Gastroesophageal sphincter (tissue), 4 donors: ENCODE measurements at regions not wholly inside any gene's neighbourhood (a gene's known extent, or its start where the extent isn't known, plus 50 kb on each side); places are given as distances from the start of the nearest gene placed in this dataset.

ENCODE experiments used
- ATAC-seq: fragments of 150-250 bp; one replicate; pipeline ENCODE4 v1.9.1; 2016; ENCODE audit warnings: mild to moderate bottlenecking, moderate library complexity
- H3K27ac ChIP-seq, 4 donors: fragments of 200-600 bp; sonication (generic) in 3 of 4; 1 replicate in 3 of 4; 2 replicates in 1 of 4; pipeline ENCODE4 v1.5.1; 2016 to 2019
- H3K27me3 ChIP-seq: fragments of 200-600 bp; sonication (generic); one replicate; pipeline ENCODE4 v1.5.1; 2019
- H3K36me3 ChIP-seq, 2 donors: fragments of 200-600 bp; sonication (generic); one replicate each; pipeline ENCODE4 v1.5.1; 2019; ENCODE audit warnings: control low read depth in 1 of 2
- H3K4me1 ChIP-seq, 3 donors: fragments of 200-600 bp; sonication (generic); 1 replicate in 2 of 3; 2 replicates in 1 of 3; pipeline ENCODE4 v1.5.1; 2016 to 2019; ENCODE audit warnings: control low read depth in 2 of 3
- H3K4me3 ChIP-seq, 2 donors: fragments of 200-600 bp; sonication (generic); one replicate each; pipeline ENCODE4 v1.5.1; 2019; ENCODE audit warnings: mild to moderate bottlenecking in 1 of 2, moderate library complexity in 1 of 2
- H3K9me3 ChIP-seq, 3 donors: fragments of 200-600 bp; sonication (generic); one replicate each; pipeline ENCODE4 v1.5.1; 2017 to 2019; ENCODE audit warnings: control low read depth in 2 of 3
- EP300 ChIP-seq: sonication (generic); formaldehyde crosslinking; IDR thresholded peaks from one replicate; pipeline ENCODE4 v1.6.1; 2017; ENCODE audit warnings: antibody characterized with exemption, mild to moderate bottlenecking
- POLR2A ChIP-seq, 2 donors: fragments of 450-650 bp; IDR thresholded peaks; one replicate each; pipeline ENCODE4 v1.6.1; 2017; ENCODE audit warnings: antibody characterized with exemption in 2 of 2, mild to moderate bottlenecking in 2 of 2, moderate library complexity in 1 of 2
- POLR2AphosphoS5 ChIP-seq: sonication (generic); formaldehyde crosslinking; IDR thresholded peaks from one replicate; pipeline ENCODE4 v1.6.1; 2017; ENCODE audit warnings: antibody characterized with exemption
- WGBS, 2 donors: methylation state at CpG; one replicate each; pipeline ENCODE4 v1.1.5; 2018; ENCODE audit warnings: low coverage in 1 of 2; 5-methylcytosine and 5-hydroxymethylcytosine counted together
- TF ChIP-seq, protein P1 (sequence below), 4 experiments: fragments of 200-600 bp in 2 of 4; fragments of 450-650 bp in 2 of 4; sonication (generic) in 1 of 4; IDR thresholded peaks; one replicate each; pipeline ENCODE4 v1.5.1; 2017 to 2019; ENCODE audit warnings: antibody characterized with exemption in 4 of 4, mild to moderate bottlenecking in 2 of 4, moderate library complexity in 2 of 4

DNA sequence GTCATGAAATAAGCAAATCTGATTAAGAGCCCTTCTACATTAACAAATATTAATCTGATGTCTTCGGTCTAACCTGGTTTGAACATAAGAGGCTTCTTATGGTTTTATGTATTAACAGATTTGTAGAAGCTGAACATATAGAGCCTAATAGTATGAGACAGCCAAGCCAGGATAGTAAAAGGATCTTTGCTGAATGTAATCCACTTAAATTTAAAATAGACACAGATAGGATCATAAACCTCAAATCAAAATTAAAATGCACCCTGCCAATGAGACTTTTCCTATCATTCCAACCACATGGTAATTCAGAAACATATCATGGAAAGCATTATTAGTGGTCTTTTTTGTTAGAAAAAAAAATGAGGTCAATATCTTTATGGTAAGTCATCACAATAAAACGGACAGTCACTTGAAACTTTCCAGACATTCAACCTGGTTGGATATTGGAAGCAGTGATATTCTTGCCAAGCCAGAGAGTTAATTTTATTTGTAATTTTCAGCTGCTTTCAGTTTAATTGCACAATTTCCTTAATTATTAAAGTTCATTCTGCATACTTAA lies 606.9 kb upstream of the SALL1 start:
- H3K9me3 ChIP-seq = no peaks in the 10 kb centered on the region
- WGBS, 2 donors = 70 to 76% methylated on average over 2 of the region's 2 CpGs

DNA sequence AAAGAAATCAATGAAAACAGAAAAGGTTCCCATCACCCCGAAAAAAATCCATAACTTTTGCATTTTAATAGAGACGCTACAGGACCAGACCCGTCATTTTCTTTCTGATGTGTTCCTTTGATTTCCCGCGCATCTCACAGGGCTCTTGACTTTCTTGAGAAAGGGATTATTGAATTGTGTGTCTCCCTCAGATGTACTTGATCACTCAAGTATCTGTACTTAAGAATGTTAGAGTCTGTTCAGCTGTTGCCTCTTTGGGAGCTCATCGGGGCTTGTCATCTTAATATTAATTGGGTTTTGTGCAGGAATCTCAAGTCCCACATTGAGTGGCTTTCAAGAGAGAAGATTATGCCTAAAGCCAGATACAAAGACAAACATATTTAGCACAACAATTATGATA lies 606.4 kb upstream of the SALL1 start:
- 72 to 87% methylated on average over 6 of the region's 6 CpGs for WGBS, 2 donors
- TF ChIP-seq, protein P1, sequence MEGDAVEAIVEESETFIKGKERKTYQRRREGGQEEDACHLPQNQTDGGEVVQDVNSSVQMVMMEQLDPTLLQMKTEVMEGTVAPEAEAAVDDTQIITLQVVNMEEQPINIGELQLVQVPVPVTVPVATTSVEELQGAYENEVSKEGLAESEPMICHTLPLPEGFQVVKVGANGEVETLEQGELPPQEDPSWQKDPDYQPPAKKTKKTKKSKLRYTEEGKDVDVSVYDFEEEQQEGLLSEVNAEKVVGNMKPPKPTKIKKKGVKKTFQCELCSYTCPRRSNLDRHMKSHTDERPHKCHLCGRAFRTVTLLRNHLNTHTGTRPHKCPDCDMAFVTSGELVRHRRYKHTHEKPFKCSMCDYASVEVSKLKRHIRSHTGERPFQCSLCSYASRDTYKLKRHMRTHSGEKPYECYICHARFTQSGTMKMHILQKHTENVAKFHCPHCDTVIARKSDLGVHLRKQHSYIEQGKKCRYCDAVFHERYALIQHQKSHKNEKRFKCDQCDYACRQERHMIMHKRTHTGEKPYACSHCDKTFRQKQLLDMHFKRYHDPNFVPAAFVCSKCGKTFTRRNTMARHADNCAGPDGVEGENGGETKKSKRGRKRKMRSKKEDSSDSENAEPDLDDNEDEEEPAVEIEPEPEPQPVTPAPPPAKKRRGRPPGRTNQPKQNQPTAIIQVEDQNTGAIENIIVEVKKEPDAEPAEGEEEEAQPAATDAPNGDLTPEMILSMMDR (IDR thresholded peaks at IDR 0.05) = no peak
- no peak for TF ChIP-seq POLR2AphosphoS5
- no peak for TF ChIP-seq EP300
- no peak for TF ChIP-seq POLR2A (IDR thresholded peaks at IDR 0.05)
- no peaks in the 10 kb centered on the region for H3K9me3 ChIP-seq
- H3K4me1 ChIP-seq = peaks cover 0 to 11% (median 0%) of the 10 kb centered on the region in 3 donors
- H3K4me3 ChIP-seq = no peak overlapping the region
- ATAC-seq = no peak
- H3K27ac ChIP-seq = no peak overlapping the region
- H3K36me3 ChIP-seq = no peaks in the 10 kb centered on the region
- peaks cover 23% of the 10 kb centered on the region for H3K27me3 ChIP-seq

More for the DNA sequence above, 606.9 kb upstream of the SALL1 start:
- ATAC-seq = no peak
- H3K27me3 ChIP-seq = peaks cover 23% of the 10 kb centered on the region
- no peak overlapping the region for H3K4me3 ChIP-seq
- no peak overlapping the region for H3K27ac ChIP-seq
- no peaks in the 10 kb centered on the region for H3K36me3 ChIP-seq
- TF ChIP-seq POLR2AphosphoS5 = no peak
- no peak for TF ChIP-seq EP300
- TF ChIP-seq, protein P1 (IDR thresholded peaks at IDR 0.05) = no peak
- no peak for TF ChIP-seq POLR2A (IDR thresholded peaks at IDR 0.05)
- peaks cover 0 to 13% (median 0%) of the 10 kb centered on the region in 3 donors for H3K4me1 ChIP-seq

DNA sequence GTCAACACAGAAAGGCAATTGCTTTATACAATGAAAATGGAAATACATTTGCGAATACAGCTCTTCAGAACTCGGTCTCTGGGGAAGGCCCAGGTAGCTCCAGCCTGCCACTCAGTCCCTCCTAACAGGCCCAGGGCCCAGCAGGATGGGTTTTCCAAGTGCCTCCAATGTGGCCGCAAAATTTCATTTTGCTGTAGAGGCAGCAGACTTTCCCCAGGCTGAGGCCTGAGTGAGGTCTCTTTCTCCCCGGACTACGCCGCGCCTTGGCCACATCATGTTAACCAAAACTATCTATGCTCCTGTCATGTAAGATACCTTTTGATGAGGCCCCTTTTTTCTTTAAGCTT lies 606.0 kb upstream of the SALL1 start:
- Histone ChIP-seq H3K4me3 (no peak overlapping the region), H3K27ac (no peak overlapping the region), H3K4me1 (peaks cover 0 to 7% (median 0%) of the 10 kb centered on the region in 3 donors), H3K27me3 (peaks cover 23% of the 10 kb centered on the region), H3K36me3 (no peaks in the 10 kb centered on the region), H3K9me3 (no peaks in the 10 kb centered on the region)
- TF ChIP-seq POLR2A (IDR thresholded peaks at IDR 0.05) (no peak), EP300 (no peak), POLR2AphosphoS5 (no peak)
- TF ChIP-seq, protein P1 (IDR thresholded peaks at IDR 0.05) = no peak
- WGBS, 2 donors = 94 to 100% methylated on average over 4 to 7 of the region's 7 CpGs
- no peak for ATAC-seq

DNA sequence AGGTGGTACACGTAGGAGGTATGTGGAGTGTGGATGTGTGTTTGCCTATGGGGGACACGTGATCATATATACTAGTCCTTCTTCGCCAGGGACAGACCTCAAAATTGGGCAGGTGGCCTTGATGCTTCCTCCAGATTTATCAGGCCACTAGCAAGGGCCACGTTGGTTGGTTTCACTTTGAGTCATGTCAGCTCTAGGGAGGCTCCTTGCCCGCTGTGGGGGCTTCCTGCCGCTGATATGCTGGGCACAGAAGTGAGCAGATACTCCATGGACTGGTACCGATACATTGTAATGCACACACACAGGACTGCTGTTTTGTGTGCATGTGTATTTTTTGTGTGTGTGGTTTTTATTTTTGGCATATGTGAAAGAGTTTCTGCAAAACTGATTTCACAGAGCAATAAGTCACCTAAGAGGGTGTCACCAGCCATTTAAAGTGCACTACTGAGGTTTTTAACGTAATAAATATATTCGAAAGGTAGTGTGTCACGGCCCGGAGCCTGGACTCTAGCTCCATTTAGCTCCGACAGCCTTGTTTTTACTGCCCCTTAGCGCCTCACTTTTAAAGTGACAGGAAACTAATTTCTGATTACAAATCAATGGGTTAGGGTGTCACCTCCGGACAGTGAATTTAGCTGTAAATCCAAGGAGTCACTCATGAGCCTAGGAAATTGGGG lies 605.5 kb upstream of the SALL1 start:
- TF ChIP-seq POLR2A (IDR thresholded peaks at IDR 0.05) (no peak), POLR2AphosphoS5 (no peak)
- Histone ChIP-seq H3K27ac (no peak overlapping the region), H3K4me3 (no peak overlapping the region), H3K9me3 (no peaks in the 10 kb centered on the region), H3K36me3 (no peaks in the 10 kb centered on the region), H3K4me1 (peaks cover 0 to 2% (median 0%) of the 10 kb centered on the region in 3 donors), H3K27me3 (peaks cover 23% of the 10 kb centered on the region)
- 66 to 88% methylated on average over 8 to 12 of the region's 14 CpGs for WGBS, 2 donors
- ATAC-seq = no peak

DNA sequence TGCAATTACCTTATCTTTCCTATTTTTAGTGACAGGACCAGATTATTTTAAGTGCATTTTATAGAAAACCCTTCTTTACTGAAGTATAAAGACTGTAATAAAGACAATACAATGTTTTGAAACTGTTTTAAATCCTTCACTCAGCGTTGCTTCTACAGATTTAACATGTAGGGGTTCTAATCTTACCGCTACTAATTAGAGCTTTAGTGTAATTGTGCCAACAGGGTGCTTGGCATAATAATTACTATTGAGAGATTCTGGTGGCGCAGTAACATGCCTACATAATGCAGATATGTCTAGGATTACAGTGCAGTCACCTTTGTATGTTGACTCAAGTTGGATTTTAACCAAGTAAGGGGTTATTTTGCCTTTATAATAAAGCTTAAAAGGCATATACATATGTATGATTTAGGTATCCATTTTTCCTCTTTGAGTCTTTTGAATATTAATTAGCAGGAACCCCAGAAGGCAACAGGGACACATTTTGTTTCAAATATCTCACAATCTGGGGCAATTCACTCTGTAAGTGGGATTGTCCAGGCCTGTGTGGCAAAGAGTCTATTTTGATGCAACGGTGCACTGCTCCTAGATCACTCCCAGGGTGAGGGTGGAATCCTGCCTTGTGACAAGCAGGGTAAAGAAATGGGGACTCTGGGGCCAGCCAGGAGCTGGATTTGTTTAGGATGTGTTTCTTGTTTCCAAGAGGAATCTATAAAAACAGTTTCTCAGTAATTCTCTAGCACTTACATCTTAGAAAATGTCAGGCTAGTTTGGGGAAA lies 604.7 kb upstream of the SALL1 start:
- H3K9me3 ChIP-seq = no peaks in the 10 kb centered on the region
- no peak for ATAC-seq
- H3K4me1 ChIP-seq = no peaks in the 10 kb centered on the region
- no peak overlapping the region for H3K4me3 ChIP-seq
- peaks cover 23% of the 10 kb centered on the region for H3K27me3 ChIP-seq
- WGBS, 2 donors = 77 to 95% methylated on average over 3 to 4 of the region's 4 CpGs
- no peak overlapping the region for H3K27ac ChIP-seq
- H3K36me3 ChIP-seq = no peaks in the 10 kb centered on the region
- TF ChIP-seq POLR2A (IDR thresholded peaks at IDR 0.05) (no peak), EP300 (no peak), POLR2AphosphoS5 (no peak)
- TF ChIP-seq, protein P1 (IDR thresholded peaks at IDR 0.05) = no peak
